Esophagus squamous epithelium (tissue), 5 donors: ENCODE measurements at regions not wholly inside any gene's neighbourhood (a gene's known extent, or its start where the extent isn't known, plus 50 kb on each side); places are given as distances from the start of the nearest gene placed in this dataset.

Source experiments
- DNase-seq: peaks from one replicate; lab custom pipeline; 2025; lab: John Stamatoyannopoulos, UW
- H3K27ac ChIP-seq, 4 donors: fragments of 200-600 bp; sonication (generic); one replicate each; pipeline ENCODE4 v1.5.1; 2016 to 2019; ENCODE audit warnings: mild to moderate bottlenecking in 1 of 4
- H3K27me3 ChIP-seq, 4 donors: fragments of 200-600 bp; sonication (generic); 1 replicate in 3 of 4; 2 replicates in 1 of 4; pipeline versions ENCODE4 v1.5.1 to v1.6.0; 2017 to 2021; ENCODE audit warnings: antibody characterized with exemption in 1 of 4
- H3K36me3 ChIP-seq, 3 donors: fragments of 200-600 bp; sonication (generic); one replicate each; pipeline ENCODE4 v1.5.1; 2016 to 2019
- H3K4me1 ChIP-seq, 3 donors: fragments of 200-600 bp; sonication (generic); one replicate each; pipeline ENCODE4 v1.5.1; 2017 to 2019
- H3K4me3 ChIP-seq, 4 donors: fragments of 200-600 bp; sonication (generic); 1 replicate in 3 of 4; 2 replicates in 1 of 4; pipeline ENCODE4 v1.5.1; 2016 to 2019; ENCODE audit warnings: mild to moderate bottlenecking in 2 of 4, moderate library complexity in 1 of 4
- H3K9me3 ChIP-seq, 3 donors: fragments of 200-600 bp; sonication (generic); one replicate each; pipeline ENCODE4 v1.5.1; 2016 to 2019
- POLR2A ChIP-seq, 4 donors: fragments of 450-650 bp; IDR thresholded peaks; one replicate each; pipeline ENCODE4 v1.6.1; 2017; ENCODE audit warnings: antibody characterized with exemption in 4 of 4, mild to moderate bottlenecking in 4 of 4, moderate library complexity in 3 of 4
- WGBS, 2 donors: methylation state at CpG; one replicate each; pipeline ENCODE4 v1.1.5; 2018; 5-methylcytosine and 5-hydroxymethylcytosine counted together
- intact Hi-C: fragments of 100-400 bp; cut with DNase I; formaldehyde crosslinking; loops from one replicate; pipeline ENCODE4 v1.15.0; 2022
- TF ChIP-seq, protein P1 (sequence below), 6 experiments: fragments of 450-650 bp in 4 of 6; fragments of 200-600 bp in 2 of 6; sonication (generic) in 2 of 6; IDR thresholded peaks; one replicate each; pipeline ENCODE4 v1.5.1; 2016 to 2019; ENCODE audit warnings: antibody characterized with exemption in 6 of 6, mild to moderate bottlenecking in 4 of 6, moderate library complexity in 4 of 6
- donor health status: DM: yes; HTN: yes; CAD: no.

- peak overlapping the region in 1 of 4 donors; percentile 6 for H3K27ac ChIP-seq
- WGBS, 2 donors: 77 to 86% methylated on average over 3 to 6 of the region's 7 CpGs
- intact Hi-C loops: no loop called here
- no peaks in the 10 kb centered on the region for H3K27me3 ChIP-seq
- TF ChIP-seq, protein P1, sequence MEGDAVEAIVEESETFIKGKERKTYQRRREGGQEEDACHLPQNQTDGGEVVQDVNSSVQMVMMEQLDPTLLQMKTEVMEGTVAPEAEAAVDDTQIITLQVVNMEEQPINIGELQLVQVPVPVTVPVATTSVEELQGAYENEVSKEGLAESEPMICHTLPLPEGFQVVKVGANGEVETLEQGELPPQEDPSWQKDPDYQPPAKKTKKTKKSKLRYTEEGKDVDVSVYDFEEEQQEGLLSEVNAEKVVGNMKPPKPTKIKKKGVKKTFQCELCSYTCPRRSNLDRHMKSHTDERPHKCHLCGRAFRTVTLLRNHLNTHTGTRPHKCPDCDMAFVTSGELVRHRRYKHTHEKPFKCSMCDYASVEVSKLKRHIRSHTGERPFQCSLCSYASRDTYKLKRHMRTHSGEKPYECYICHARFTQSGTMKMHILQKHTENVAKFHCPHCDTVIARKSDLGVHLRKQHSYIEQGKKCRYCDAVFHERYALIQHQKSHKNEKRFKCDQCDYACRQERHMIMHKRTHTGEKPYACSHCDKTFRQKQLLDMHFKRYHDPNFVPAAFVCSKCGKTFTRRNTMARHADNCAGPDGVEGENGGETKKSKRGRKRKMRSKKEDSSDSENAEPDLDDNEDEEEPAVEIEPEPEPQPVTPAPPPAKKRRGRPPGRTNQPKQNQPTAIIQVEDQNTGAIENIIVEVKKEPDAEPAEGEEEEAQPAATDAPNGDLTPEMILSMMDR (IDR thresholded peaks at IDR 0.05): no peak
- no peak for TF ChIP-seq POLR2A (IDR thresholded peaks at IDR 0.05)
- no peak for DNase-seq
- H3K36me3 ChIP-seq: no peaks in the 10 kb centered on the region
- H3K4me1 ChIP-seq: peaks cover 0 to 17% (median 10%) of the 10 kb centered on the region in 3 donors
- no peak overlapping the region for H3K4me3 ChIP-seq
- H3K9me3 ChIP-seq: no peaks in the 10 kb centered on the region
These were observed 106.7 kb upstream of the CDC42BPA start for GRCh38 chr1:227424953-227425352.

GRCh38 chr1:227424159-227424680 lies 105.9 kb upstream of the CDC42BPA start:
- intact Hi-C loops: no loop called here
- Histone ChIP-seq H3K27me3 (no peaks in the 10 kb centered on the region), H3K27ac (no peak overlapping the region), H3K36me3 (no peaks in the 10 kb centered on the region), H3K4me3 (no peak overlapping the region), H3K4me1 (peaks cover 0 to 9% (median 3%) of the 10 kb centered on the region in 3 donors), H3K9me3 (no peaks in the 10 kb centered on the region)
- TF ChIP-seq, protein P1 (IDR thresholded peaks at IDR 0.05): no peak
- WGBS, 2 donors: 72 to 77% methylated on average over 7 of the region's 7 CpGs
- DNase-seq: no peak

GRCh38 chr1:227422581-227422980 lies 104.3 kb upstream of the CDC42BPA start:
- Histone ChIP-seq H3K9me3 (no peaks in the 10 kb centered on the region), H3K4me3 (no peak overlapping the region), H3K36me3 (no peaks in the 10 kb centered on the region), H3K27ac (no peak overlapping the region), H3K27me3 (no peaks in the 10 kb centered on the region), H3K4me1 (no peaks in the 10 kb centered on the region)
- WGBS, 2 donors: 65 to 73% methylated on average over 2 of the region's 2 CpGs
- intact Hi-C loops: no loop called here
- DNase-seq: no peak
- TF ChIP-seq POLR2A (IDR thresholded peaks at IDR 0.05): no peak
- TF ChIP-seq, protein P1 (IDR thresholded peaks at IDR 0.05): no peak

DNA sequence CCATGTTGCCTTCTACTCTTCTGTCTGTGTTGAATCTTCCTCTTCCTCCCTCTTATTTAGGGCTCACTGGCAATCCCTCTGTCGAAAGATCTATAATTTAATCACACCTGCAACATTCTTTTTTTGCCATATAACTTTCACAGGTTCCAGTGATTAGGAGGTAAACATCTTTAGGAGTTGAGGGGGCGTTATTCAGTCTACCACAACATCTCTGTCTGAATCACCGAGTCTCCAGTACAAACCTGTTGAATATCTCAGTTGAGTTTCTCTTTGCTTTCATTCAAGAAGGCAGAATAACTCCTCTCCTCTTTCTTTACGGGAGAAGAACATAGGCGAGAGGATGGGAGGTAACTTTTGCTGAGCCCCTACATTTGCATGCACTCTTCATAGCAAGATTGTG lies 101.9 kb upstream of the CDC42BPA start:
- Histone ChIP-seq H3K9me3 (no peaks in the 10 kb centered on the region), H3K4me1 (no peaks in the 10 kb centered on the region), H3K27me3 (no peaks in the 10 kb centered on the region), H3K36me3 (no peaks in the 10 kb centered on the region), H3K4me3 (no peak overlapping the region), H3K27ac (no peak overlapping the region)
- WGBS, 2 donors: 69 to 83% methylated on average over 5 of the region's 5 CpGs
- intact Hi-C loops: no loop called here
- TF ChIP-seq, protein P1 (IDR thresholded peaks at IDR 0.05): no peak
- no peak for TF ChIP-seq POLR2A (IDR thresholded peaks at IDR 0.05)
- DNase-seq: no peak

DNA sequence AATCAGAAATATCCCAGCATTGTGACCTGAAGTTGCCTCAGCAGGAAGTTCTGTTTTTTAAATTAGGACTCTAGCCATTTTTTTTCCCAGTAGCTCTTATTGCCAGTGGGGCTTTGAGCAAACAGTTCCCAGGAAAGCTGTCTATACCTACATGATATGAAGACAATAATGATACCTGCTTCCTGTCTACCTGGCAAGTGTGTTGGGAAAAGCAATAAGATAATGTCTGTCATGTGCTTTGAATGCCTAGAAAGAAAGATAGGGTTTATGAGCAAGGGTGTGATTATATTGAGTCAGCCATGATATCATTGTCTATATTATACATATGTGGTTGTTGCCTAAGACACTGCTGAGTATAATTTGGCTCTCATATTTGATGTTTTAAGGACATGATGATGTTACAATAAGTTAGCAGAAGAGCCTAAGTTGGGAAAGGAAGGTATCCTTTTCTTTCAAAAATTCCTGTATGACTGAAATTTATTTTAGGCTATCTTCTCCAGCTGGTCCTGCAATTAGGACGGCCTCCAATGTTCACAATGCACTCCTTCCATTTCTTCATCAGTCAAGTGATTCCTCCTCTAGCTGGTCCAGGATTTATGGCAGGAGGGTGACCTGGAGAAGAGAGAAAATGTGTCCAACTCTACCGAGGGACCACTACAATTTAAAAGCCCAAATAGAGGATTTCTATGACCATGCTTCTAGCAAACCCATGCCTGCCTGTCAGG lies 99.6 kb upstream of the CDC42BPA start:
- Histone ChIP-seq H3K9me3 (no peaks in the 10 kb centered on the region), H3K36me3 (no peaks in the 10 kb centered on the region), H3K4me3 (no peak overlapping the region), H3K4me1 (no peaks in the 10 kb centered on the region), H3K27me3 (no peaks in the 10 kb centered on the region), H3K27ac (no peak overlapping the region)
- intact Hi-C loops: no loop called here
- TF ChIP-seq POLR2A (IDR thresholded peaks at IDR 0.05): no peak
- TF ChIP-seq, protein P1 (IDR thresholded peaks at IDR 0.05): no peak
- WGBS, 2 donors: 82 to 90% methylated on average over 2 of the region's 2 CpGs
- DNase-seq: no peak
